HG02973 (cell line): ENCODE measurements at regions not wholly inside any gene's neighbourhood (a gene's known extent, or its start where the extent isn't known, plus 50 kb on each side); places are given as distances from the start of the nearest gene placed in this dataset.
"Not testable (repeated sequence)": the region's sequence is repeated elsewhere in the genome, so short reads cannot be mapped to it uniquely, and the experiment has no call there.

Experiments
- ATAC-seq: cut with Tn5 transposase; IDR thresholded peaks from one replicate; pipeline ENCODE4 v1.9.1; 2021; ENCODE audit warnings: moderate library complexity; ENCODE audit not compliant: unreplicated experiment

GRCh38 chr16:59601452-59601851, 867.3 kb upstream of the GOT2 start:
- no peak for ATAC-seq

GRCh38 chr16:59597269-59597668, 863.2 kb upstream of the GOT2 start:
- ATAC-seq, result no peak

GRCh38 chr16:59596693-59597092, 862.6 kb upstream of the GOT2 start:
- no peak for ATAC-seq

- no peak for ATAC-seq
These were observed 859.1 kb upstream of the GOT2 start for GRCh38 chr16:59593194-59593661.

GRCh38 chr16:59591480-59591879, 857.4 kb upstream of the GOT2 start:
- ATAC-seq, result no peak

GRCh38 chr16:59590845-59591244, 856.7 kb upstream of the GOT2 start:
- ATAC-seq, result no peak

- ATAC-seq, result no peak
These were observed 852.2 kb upstream of the GOT2 start for GRCh38 chr16:59586331-59586730.

- ATAC-seq, result no peak
These were observed 840.2 kb upstream of the GOT2 start for GRCh38 chr16:59574296-59574695.

GRCh38 chr16:59573528-59574271, 839.6 kb upstream of the GOT2 start:
- ATAC-seq, result no peak

- no peak for ATAC-seq
These were observed 833.4 kb upstream of the GOT2 start for GRCh38 chr16:59567496-59567895.

- no peak for ATAC-seq
These were observed 832.3 kb upstream of the GOT2 start for GRCh38 chr16:59566446-59566845.

GRCh38 chr16:59558679-59559078, 824.6 kb upstream of the GOT2 start:
- no peak for ATAC-seq

GRCh38 chr16:59552164-59552563, 818.0 kb upstream of the GOT2 start:
- no peak for ATAC-seq

GRCh38 chr16:59545721-59546120, 811.6 kb upstream of the GOT2 start:
- no peak for ATAC-seq

- ATAC-seq, result no peak
These were observed 809.5 kb upstream of the GOT2 start for GRCh38 chr16:59543641-59544040.

GRCh38 chr16:59540621-59541020, 806.5 kb upstream of the GOT2 start:
- no peak for ATAC-seq

GRCh38 chr16:59535298-59535697, 801.2 kb upstream of the GOT2 start:
- ATAC-seq, result no peak

- ATAC-seq, result no peak
These were observed 793.3 kb upstream of the GOT2 start for GRCh38 chr16:59527206-59527997.

GRCh38 chr16:59522826-59523225, 788.7 kb upstream of the GOT2 start:
- ATAC-seq, result no peak

GRCh38 chr16:59518721-59519120, 784.6 kb upstream of the GOT2 start:
- ATAC-seq, result not testable (repeated sequence)

GRCh38 chr16:59514651-59515050, 780.5 kb upstream of the GOT2 start:
- ATAC-seq, result no peak

GRCh38 chr16:59510008-59510424, 775.9 kb upstream of the GOT2 start:
- ATAC-seq, result no peak
